ENCODE measurements at regions not wholly inside any gene's neighbourhood (a gene's known extent, or its start where the extent isn't known, plus 50 kb on each side); places are given as distances from the start of the nearest gene placed in this dataset.

- intact Hi-C loops (cut with DNase I) = no loop called here
- ATAC-seq (no peak), DNase-seq (ENCODE audit: missing footprints) (no peak)
Measured at GRCh38 chr7:132072873-132073272, 503.4 kb downstream of the PLXNA4 start.

- intact Hi-C loops (cut with DNase I) = no loop called here
- ATAC-seq (no peak), DNase-seq (ENCODE audit: missing footprints) (no peak)
Measured at GRCh38 chr7:132072165-132072564, 504.1 kb downstream of the PLXNA4 start.

- ATAC-seq (no peak), DNase-seq (ENCODE audit: missing footprints) (no peak)
- intact Hi-C loops (cut with DNase I) = no loop called here
Measured at GRCh38 chr7:132069306-132069705, 507.0 kb downstream of the PLXNA4 start.

- DNase-seq (ENCODE audit: missing footprints) (no peak), ATAC-seq (peak; percentile 45)
- intact Hi-C loops (cut with DNase I) = no loop called here
Measured at GRCh38 chr7:132066761-132067171, 509.5 kb downstream of the PLXNA4 start.

- ATAC-seq (peak; percentile 53), DNase-seq (ENCODE audit: missing footprints) (no peak)
- intact Hi-C loops (cut with DNase I) = no loop called here
Measured at GRCh38 chr7:132065989-132066603, 509.7 kb upstream of the PODXL start.

- intact Hi-C loops (cut with DNase I) = no loop called here
- ATAC-seq (peak; percentile 75), DNase-seq (ENCODE audit: missing footprints) (no peak)
Measured at GRCh38 chr7:132065193-132065988, 509.0 kb upstream of the PODXL start.

GRCh38 chr7:132063800-132064199, 507.4 kb upstream of the PODXL start:
- ATAC-seq = no peak
- intact Hi-C loops (cut with DNase I) = no loop called here
- no peak for DNase-seq (ENCODE audit: missing footprints)

GRCh38 chr7:132061937-132062336, 505.5 kb upstream of the PODXL start:
- ATAC-seq (no peak), DNase-seq (ENCODE audit: missing footprints) (no peak)
- intact Hi-C loops (cut with DNase I) = no loop called here

GRCh38 chr7:132059141-132059540, 502.7 kb upstream of the PODXL start:
- no peak for ATAC-seq
- DNase-seq (ENCODE audit: missing footprints) = no peak
- intact Hi-C loops (cut with DNase I) = no loop called here

- intact Hi-C loops (cut with DNase I) = no loop called here
- ATAC-seq (no peak), DNase-seq (ENCODE audit: missing footprints) (no peak)
Measured at GRCh38 chr7:132055336-132056120, 499.1 kb upstream of the PODXL start.

- DNase-seq (ENCODE audit: missing footprints) (no peak), ATAC-seq (no peak)
- intact Hi-C loops (cut with DNase I) = no loop called here
Measured at GRCh38 chr7:132053871-132054270, 497.4 kb upstream of the PODXL start.

- DNase-seq (ENCODE audit: missing footprints) (no peak), ATAC-seq (no peak)
- intact Hi-C loops (cut with DNase I) = no loop called here
Measured at GRCh38 chr7:132051311-132051710, 494.9 kb upstream of the PODXL start.

GRCh38 chr7:132049462-132050304, 493.3 kb upstream of the PODXL start:
- ATAC-seq (no peak), DNase-seq (ENCODE audit: missing footprints) (no peak)
- intact Hi-C loops (cut with DNase I) = loop anchor here (5.0 kb wide), 1 partner anchor 102 kb away; no protein-coding TSS in a partner anchor

GRCh38 chr7:132045481-132045980, 489.1 kb upstream of the PODXL start:
- DNase-seq (ENCODE audit: missing footprints) = no peak
- ATAC-seq = no peak
- intact Hi-C loops (cut with DNase I) = loop anchor here (5.0 kb wide), 1 partner anchor 98 kb away; no protein-coding TSS in a partner anchor

- no peak for ATAC-seq
- DNase-seq (ENCODE audit: missing footprints) = no peak
- intact Hi-C loops (cut with DNase I) = loop anchor here (5.0 kb wide), 1 partner anchor 98 kb away; no protein-coding TSS in a partner anchor
Measured at GRCh38 chr7:132045002-132045401, 488.6 kb upstream of the PODXL start.

GRCh38 chr7:132044247-132044646, 487.8 kb upstream of the PODXL start:
- no peak for ATAC-seq
- no peak for DNase-seq (ENCODE audit: missing footprints)
- intact Hi-C loops (cut with DNase I) = no loop called here

GRCh38 chr7:132041108-132041507, 484.7 kb upstream of the PODXL start:
- intact Hi-C loops (cut with DNase I) = no loop called here
- DNase-seq (ENCODE audit: missing footprints) (no peak), ATAC-seq (no peak)

GRCh38 chr7:132035517-132036362, 479.3 kb upstream of the PODXL start:
- no peak for ATAC-seq
- intact Hi-C loops (cut with DNase I) = no loop called here
- no peak for DNase-seq (ENCODE audit: missing footprints)

Measured in Right ventricle myocardium inferior (tissue), 1 donor.